ENCODE measurements at regions not wholly inside any gene's neighbourhood (a gene's known extent, or its start where the extent isn't known, plus 50 kb on each side); places are given as distances from the start of the nearest gene placed in this dataset.
"Not testable (repeated sequence)": the region's sequence is repeated elsewhere in the genome, so short reads cannot be mapped to it uniquely, and the experiment has no call there.

DNA sequence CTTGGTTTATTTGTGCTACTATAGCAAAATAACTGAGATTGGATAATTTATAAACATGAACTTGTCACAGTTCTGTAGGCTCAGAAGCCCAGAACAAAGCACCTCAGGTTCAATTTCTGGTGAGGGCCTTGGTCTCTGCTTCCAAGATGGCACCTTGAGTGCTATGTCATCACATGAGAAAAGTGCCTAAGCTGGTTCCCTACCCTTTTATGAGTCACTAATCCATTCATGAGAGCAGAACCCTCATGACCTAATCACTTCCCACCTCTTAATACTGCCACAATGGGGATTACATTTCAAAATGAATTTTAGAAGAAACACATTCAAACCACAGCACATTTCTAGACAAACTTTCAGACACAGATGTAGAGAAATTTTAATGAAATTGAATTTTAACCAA, 98.2 kb upstream of the PRSS3 start:
- DNase-seq (ENCODE audit: low spot score): no peak
- TF ChIP-seq CTCF (IDR thresholded peaks at IDR 0.05): no peak
- no peaks in the 10 kb centered on the region for H3K27me3 ChIP-seq
- no peak overlapping the region for H3K4me3 ChIP-seq
- H3K27ac ChIP-seq: no peak overlapping the region
- no peaks in the 10 kb centered on the region for H3K9me3 ChIP-seq
- no peaks in the 10 kb centered on the region for H3K4me1 ChIP-seq
- no peaks in the 10 kb centered on the region for H3K36me3 ChIP-seq

DNA sequence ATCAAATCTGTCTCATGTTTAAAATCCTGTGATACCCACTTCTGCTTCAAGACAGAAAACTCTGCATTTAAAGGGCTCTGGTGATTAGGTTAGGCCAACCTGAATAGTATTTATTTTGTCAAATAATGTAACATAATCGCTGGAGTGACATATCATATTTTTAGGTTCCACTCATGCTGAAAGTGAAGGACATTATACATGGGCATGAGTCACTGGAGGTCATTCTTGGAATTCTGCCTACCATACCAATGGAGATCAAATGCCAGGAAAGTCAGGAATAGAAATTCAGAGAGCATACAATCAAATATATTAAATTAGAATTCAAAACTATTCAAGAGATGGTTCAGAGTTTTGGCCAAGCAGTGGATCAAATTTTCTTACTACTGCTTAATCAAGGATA, 97.1 kb upstream of the PRSS3 start:
- Histone ChIP-seq H3K4me1 (no peaks in the 10 kb centered on the region), H3K27me3 (no peaks in the 10 kb centered on the region), H3K36me3 (no peaks in the 10 kb centered on the region), H3K9me3 (no peaks in the 10 kb centered on the region), H3K4me3 (no peak overlapping the region), H3K27ac (no peak overlapping the region)
- TF ChIP-seq CTCF (IDR thresholded peaks at IDR 0.05): no peak
- no peak for DNase-seq (ENCODE audit: low spot score)

DNA sequence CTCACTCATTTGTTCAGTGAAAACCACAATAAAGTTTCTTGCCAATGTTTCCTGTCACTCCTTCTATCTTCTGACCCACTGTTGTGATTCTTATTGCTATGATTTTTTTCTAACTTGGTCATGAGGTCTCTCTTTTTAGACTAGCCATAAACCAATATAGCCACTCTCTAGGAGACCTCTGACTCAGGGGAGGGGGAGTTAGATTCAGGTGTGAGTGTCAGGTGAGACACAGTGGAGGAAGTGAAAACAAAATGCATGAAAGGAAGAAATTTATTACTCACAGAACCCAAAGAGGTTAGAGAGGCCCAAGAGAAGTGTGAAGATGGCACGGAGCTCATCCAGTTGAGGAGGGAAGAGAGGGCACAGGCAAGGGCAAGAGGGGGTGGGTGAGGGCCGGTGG, 94.4 kb upstream of the PRSS3 start:
- not testable (repeated sequence) for H3K27ac ChIP-seq; H3K9me3 ChIP-seq; H3K4me3 ChIP-seq; DNase-seq (ENCODE audit: low spot score); H3K4me1 ChIP-seq; H3K27me3 ChIP-seq; H3K36me3 ChIP-seq

GRCh38 chr9:33703430-33704102, 91.8 kb upstream of the PRSS3 start:
- Histone ChIP-seq H3K36me3 (no peaks in the 10 kb centered on the region), H3K9me3 (no peaks in the 10 kb centered on the region), H3K27ac (no peak overlapping the region), H3K4me1 (no peaks in the 10 kb centered on the region), H3K27me3 (no peaks in the 10 kb centered on the region), H3K4me3 (no peak overlapping the region)
- TF ChIP-seq CTCF (IDR thresholded peaks at IDR 0.05): no peak
- no peak for DNase-seq (ENCODE audit: low spot score)

- not testable (repeated sequence) for H3K4me3 ChIP-seq; H3K27me3 ChIP-seq; H3K9me3 ChIP-seq; H3K27ac ChIP-seq; H3K36me3 ChIP-seq; H3K4me1 ChIP-seq; DNase-seq (ENCODE audit: low spot score)
Observed at GRCh38 chr9:33705440-33705839, 89.9 kb upstream of the PRSS3 start.

- no peaks in the 10 kb centered on the region for H3K9me3 ChIP-seq
- H3K36me3 ChIP-seq: no peaks in the 10 kb centered on the region
- no peaks in the 10 kb centered on the region for H3K27me3 ChIP-seq
- no peaks in the 10 kb centered on the region for H3K4me1 ChIP-seq
- no peak for TF ChIP-seq CTCF (IDR thresholded peaks at IDR 0.05)
- no peak overlapping the region for H3K4me3 ChIP-seq
- DNase-seq (ENCODE audit: low spot score): no peak
- H3K27ac ChIP-seq: no peak overlapping the region
Observed at GRCh38 chr9:33708441-33708840, 86.9 kb upstream of the PRSS3 start.

DNA sequence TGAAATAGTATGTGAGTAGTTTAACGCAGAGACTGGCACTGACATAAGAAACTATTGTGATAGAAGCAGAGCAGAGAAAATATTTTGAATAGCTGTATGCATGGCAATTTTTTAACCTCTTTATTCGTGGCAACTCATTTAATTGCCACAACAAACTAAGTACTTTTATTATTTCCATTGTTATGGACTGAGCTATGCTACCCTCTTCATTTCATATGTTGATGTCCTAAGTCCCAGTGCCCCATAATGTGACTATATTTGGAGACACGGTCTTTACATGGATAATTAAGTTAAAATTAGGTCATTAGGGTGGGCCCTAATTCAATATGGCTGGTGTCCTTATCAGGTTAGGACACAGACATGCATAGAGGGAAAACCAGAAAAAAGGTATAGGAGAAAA, 86.1 kb upstream of the PRSS3 start:
- H3K27ac ChIP-seq: no peak overlapping the region
- no peaks in the 10 kb centered on the region for H3K4me1 ChIP-seq
- no peak for TF ChIP-seq CTCF (IDR thresholded peaks at IDR 0.05)
- no peak for DNase-seq (ENCODE audit: low spot score)
- no peaks in the 10 kb centered on the region for H3K27me3 ChIP-seq
- H3K9me3 ChIP-seq: no peaks in the 10 kb centered on the region
- no peaks in the 10 kb centered on the region for H3K36me3 ChIP-seq
- no peak overlapping the region for H3K4me3 ChIP-seq

DNA sequence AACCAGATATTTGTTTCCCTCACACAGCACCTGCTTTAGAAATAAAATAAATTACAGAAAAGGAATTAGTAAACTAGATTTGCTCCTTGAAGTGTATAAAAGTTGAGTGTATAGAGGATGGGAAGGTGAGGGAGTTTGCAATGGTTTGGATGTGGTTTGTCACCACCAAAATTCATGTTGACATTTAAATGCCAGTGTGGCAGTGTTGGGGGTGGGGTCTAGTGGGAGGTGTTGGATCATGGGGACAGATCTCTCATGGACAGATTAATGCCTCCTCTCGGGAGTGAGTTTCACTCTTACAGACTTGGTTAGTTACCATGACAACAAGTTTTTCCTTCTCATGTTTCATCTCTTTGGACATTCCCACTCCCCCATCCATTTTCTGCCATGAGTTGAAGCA, 83.9 kb upstream of the PRSS3 start:
- not testable (repeated sequence) for H3K36me3 ChIP-seq; H3K9me3 ChIP-seq; H3K4me3 ChIP-seq; H3K27me3 ChIP-seq; DNase-seq (ENCODE audit: low spot score); H3K27ac ChIP-seq; H3K4me1 ChIP-seq

Measured in right atrium auricular region (tissue), 2 donors.